GM23248 (cell line): ENCODE measurements at regions not wholly inside any gene's neighbourhood (a gene's known extent, or its start where the extent isn't known, plus 50 kb on each side); places are given as distances from the start of the nearest gene placed in this dataset.

ENCODE experiments used
- EZH2 ChIP-seq: fragments of 200-600 bp; sonication (generic); IDR thresholded peaks from 2 replicates; pipeline ENCODE4 v1.6.1; 2018; ENCODE audit warnings: antibody characterized with exemption, mild to moderate bottlenecking; ENCODE audit not compliant: insufficient read depth, poor library complexity, severe bottlenecking
- EZH2phosphoT487 ChIP-seq: fragments of 200-600 bp; sonication (generic); IDR thresholded peaks from 2 replicates; pipeline ENCODE4 v1.6.1; 2018; ENCODE audit warnings: antibody characterized with exemption, moderate library complexity, mild to moderate bottlenecking, low read depth; ENCODE audit not compliant: insufficient read depth

GRCh38 chr12:13536219-13536910, 339.8 kb downstream of the EMP1 start:
- TF ChIP-seq EZH2, result no peak
- no peak for TF ChIP-seq EZH2phosphoT487
